Body of pancreas (tissue), 4 donors: ENCODE measurements at regions not wholly inside any gene's neighbourhood (a gene's known extent, or its start where the extent isn't known, plus 50 kb on each side); places are given as distances from the start of the nearest gene placed in this dataset.

Source experiments
- CTCF ChIP-seq, 7 experiments: fragments of 450-650 bp in 4 of 7; fragments of 200-600 bp in 3 of 7; sonication (generic) in 3 of 7; IDR thresholded peaks; one replicate each; pipeline ENCODE4 v1.5.1; 2016 to 2019; ENCODE audit warnings: antibody characterized with exemption in 7 of 7
- POLR2A ChIP-seq, 3 donors: fragments of 450-650 bp; IDR thresholded peaks; one replicate each; pipeline ENCODE4 v1.6.1; 2016; ENCODE audit warnings: antibody characterized with exemption in 3 of 3, mild to moderate bottlenecking in 2 of 3

- TF ChIP-seq POLR2A (IDR thresholded peaks at IDR 0.05) = no peak
- TF ChIP-seq CTCF (IDR thresholded peaks at IDR 0.05) = no peak
These were observed 371.7 kb downstream of the NFIB start for GRCh38 chr9:13942201-13942600.
